Karpas-422 (cell line): ENCODE measurements at regions not wholly inside any gene's neighbourhood (a gene's known extent, or its start where the extent isn't known, plus 50 kb on each side); places are given as distances from the start of the nearest gene placed in this dataset.

ENCODE experiments used
- DNase-seq: peaks from one replicate; pipeline ENCODE4 v3.0.0-alpha.2; 2015
- H2AFZ ChIP-seq: fragments of 200-600 bp; sonication (generic); 2 replicates; pipeline ENCODE4 v1.6.1; 2014; ENCODE audit warnings: antibody characterized with exemption, low read length, mixed read lengths
- H3K27ac ChIP-seq: fragments of 200-600 bp; sonication (generic); 2 replicates; pipeline ENCODE4 v1.5.1; 2014; ENCODE audit warnings: mild to moderate bottlenecking, low read length, moderate library complexity
- H3K27me3 ChIP-seq: fragments of 200-600 bp; sonication (generic); 2 replicates; pipeline ENCODE4 v1.6.1; 2014; ENCODE audit warnings: low read length, mixed read lengths
- H3K36me3 ChIP-seq: fragments of 200-600 bp; sonication (generic); 2 replicates; pipeline ENCODE4 v1.6.1; 2014; ENCODE audit warnings: low read length, mixed read lengths; ENCODE audit not compliant: insufficient read depth
- H3K4me1 ChIP-seq: fragments of 200-600 bp; sonication (generic); 2 replicates; pipeline ENCODE4 v1.6.1; 2014; ENCODE audit warnings: mild to moderate bottlenecking, low read length, mixed read lengths
- H3K4me2 ChIP-seq: fragments of 200-600 bp; sonication (generic); 2 replicates; pipeline ENCODE4 v1.6.1; 2014; ENCODE audit warnings: low read length, low read depth, mild to moderate bottlenecking; ENCODE audit not compliant: poor library complexity, severe bottlenecking
- H3K4me3 ChIP-seq: fragments of 200-600 bp; sonication (generic); 2 replicates; pipeline ENCODE4 v1.5.1; 2014; ENCODE audit warnings: mild to moderate bottlenecking, antibody characterized with exemption, low read length, mixed read lengths
- H3K79me2 ChIP-seq: fragments of 200-600 bp; sonication (generic); 2 replicates; pipeline ENCODE4 v1.6.1; 2014; ENCODE audit warnings: mild to moderate bottlenecking, low read length, mixed read lengths
- H3K9ac ChIP-seq: fragments of 200-600 bp; sonication (generic); 2 replicates; pipeline ENCODE4 v1.6.0; 2014; ENCODE audit warnings: low read length
- H3K9me2 ChIP-seq: fragments of 200-600 bp; sonication (generic), shearing (Covaris generic); replicated peaks from 2 replicates; pipeline ENCODE4 v1.6.0; 2014; ENCODE audit warnings: mild to moderate bottlenecking, low read length, moderate library complexity; ENCODE audit not compliant: insufficient read depth
- H3K9me3 ChIP-seq: fragments of 300-700, 200-600 bp; sonication (generic); 2 replicates; pipeline ENCODE4 v1.6.1; 2014; ENCODE audit warnings: low read length, mixed read lengths
- H4K20me1 ChIP-seq: fragments of 200-600 bp; sonication (generic); 2 replicates; pipeline ENCODE4 v1.6.1; 2014; ENCODE audit warnings: mild to moderate bottlenecking, antibody characterized with exemption, low read length, low read depth; ENCODE audit not compliant: insufficient read depth

GRCh38 chr22:46079093-46079860 is 71.0 kb upstream of the PPARA start:
- H3K9me2 ChIP-seq, result no peaks in the 10 kb centered on the region
- H3K36me3 ChIP-seq, result peaks cover 6% of the 10 kb centered on the region; the same call in 1 of the 2 replicates
- H3K9me3 ChIP-seq, result no peaks in the 10 kb centered on the region
- no peak for DNase-seq
- no peak overlapping the region for H3K4me2 ChIP-seq
- peaks cover 97% of the 10 kb centered on the region for H3K79me2 ChIP-seq
- H3K27ac ChIP-seq, result no peak overlapping the region
- H2AFZ ChIP-seq, result no peak overlapping the region
- no peak overlapping the region for H3K4me3 ChIP-seq
- H3K9ac ChIP-seq, result no peak overlapping the region
- H3K27me3 ChIP-seq, result no peaks in the 10 kb centered on the region
- peaks cover 27% of the 10 kb centered on the region for H4K20me1 ChIP-seq
- peaks cover 7% of the 10 kb centered on the region for H3K4me1 ChIP-seq

- Histone ChIP-seq H4K20me1 (peaks cover 19% of the 10 kb centered on the region), H3K79me2 (peaks cover 96% of the 10 kb centered on the region), H3K9ac (no peak overlapping the region)
Measured at GRCh38 chr22:46079861-46080821, 70.2 kb upstream of the PPARA start.

GRCh38 chr22:46081036-46081830 is 69.1 kb upstream of the PPARA start:
- DNase-seq, result no peak
- peaks cover 91% of the 10 kb centered on the region for H3K79me2 ChIP-seq
- H3K9ac ChIP-seq, result no peak overlapping the region

More at GRCh38 chr22:46079861-46080821, 70.2 kb upstream of the PPARA start:
- no peak overlapping the region for H3K4me2 ChIP-seq
- H2AFZ ChIP-seq, result no peak overlapping the region
- H3K27ac ChIP-seq, result no peak overlapping the region
- H3K36me3 ChIP-seq, result peaks cover 6% of the 10 kb centered on the region; the same call in 1 of the 2 replicates
- no peaks in the 10 kb centered on the region for H3K4me1 ChIP-seq
- no peaks in the 10 kb centered on the region for H3K9me2 ChIP-seq
- no peaks in the 10 kb centered on the region for H3K27me3 ChIP-seq
- H3K9me3 ChIP-seq, result no peaks in the 10 kb centered on the region
- no peak overlapping the region for H3K4me3 ChIP-seq
- DNase-seq, result no peak

DNA sequence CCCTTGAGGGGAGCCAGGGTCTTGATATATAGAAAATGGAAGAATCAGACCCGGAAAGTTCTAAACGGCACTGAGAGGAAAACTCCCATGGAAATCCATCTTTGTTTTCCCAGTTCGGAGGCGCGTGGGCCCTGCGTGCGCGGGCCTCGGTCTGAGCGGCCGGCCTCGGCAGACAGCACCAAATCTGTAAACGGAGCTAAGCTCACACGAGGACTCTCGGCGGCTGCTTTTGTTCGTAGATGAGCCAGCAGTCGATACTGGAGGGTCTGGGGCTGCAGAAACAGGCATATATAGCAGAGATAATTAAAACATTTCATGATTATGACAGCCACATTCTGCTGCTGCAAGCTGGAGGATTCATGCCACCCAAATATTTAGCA is 68.5 kb upstream of the PPARA start:
- Histone ChIP-seq H3K9me2 (no peaks in the 10 kb centered on the region), H3K27me3 (no peaks in the 10 kb centered on the region), H4K20me1 (peaks cover 11% of the 10 kb centered on the region), H3K9me3 (no peaks in the 10 kb centered on the region), H3K4me1 (no peaks in the 10 kb centered on the region), H3K36me3 (no peaks in the 10 kb centered on the region), H3K27ac (no peak overlapping the region), H3K9ac (no peak overlapping the region), H3K4me2 (no peak overlapping the region), H2AFZ (no peak overlapping the region), H3K79me2 (peaks cover 89% of the 10 kb centered on the region), H3K4me3 (no peak overlapping the region)
- DNase-seq, result no peak

More at GRCh38 chr22:46081036-46081830, 69.1 kb upstream of the PPARA start:
- H3K9me2 ChIP-seq, result no peaks in the 10 kb centered on the region
- H3K27ac ChIP-seq, result no peak overlapping the region
- no peaks in the 10 kb centered on the region for H3K9me3 ChIP-seq
- H2AFZ ChIP-seq, result no peak overlapping the region
- H3K4me3 ChIP-seq, result no peak overlapping the region
- H4K20me1 ChIP-seq, result peaks cover 14% of the 10 kb centered on the region
- H3K4me2 ChIP-seq, result no peak overlapping the region
- H3K4me1 ChIP-seq, result no peaks in the 10 kb centered on the region
- 0 out of 2 replicates have a peak, but pooled peaks cover 3% of the 10 kb centered on the region for H3K36me3 ChIP-seq
- no peaks in the 10 kb centered on the region for H3K27me3 ChIP-seq

- Histone ChIP-seq H2AFZ (no peak overlapping the region), H3K36me3 (no peaks in the 10 kb centered on the region), H3K9me3 (no peaks in the 10 kb centered on the region), H3K27ac (no peak overlapping the region), H3K4me1 (no peaks in the 10 kb centered on the region), H3K4me2 (no peak overlapping the region), H3K4me3 (no peak overlapping the region), H4K20me1 (peaks cover 11% of the 10 kb centered on the region), H3K9ac (no peak overlapping the region), H3K27me3 (no peaks in the 10 kb centered on the region), H3K9me2 (no peaks in the 10 kb centered on the region), H3K79me2 (peaks cover 89% of the 10 kb centered on the region)
- no peak for DNase-seq
Measured at GRCh38 chr22:46082633-46083032, 67.7 kb upstream of the PPARA start.

DNA sequence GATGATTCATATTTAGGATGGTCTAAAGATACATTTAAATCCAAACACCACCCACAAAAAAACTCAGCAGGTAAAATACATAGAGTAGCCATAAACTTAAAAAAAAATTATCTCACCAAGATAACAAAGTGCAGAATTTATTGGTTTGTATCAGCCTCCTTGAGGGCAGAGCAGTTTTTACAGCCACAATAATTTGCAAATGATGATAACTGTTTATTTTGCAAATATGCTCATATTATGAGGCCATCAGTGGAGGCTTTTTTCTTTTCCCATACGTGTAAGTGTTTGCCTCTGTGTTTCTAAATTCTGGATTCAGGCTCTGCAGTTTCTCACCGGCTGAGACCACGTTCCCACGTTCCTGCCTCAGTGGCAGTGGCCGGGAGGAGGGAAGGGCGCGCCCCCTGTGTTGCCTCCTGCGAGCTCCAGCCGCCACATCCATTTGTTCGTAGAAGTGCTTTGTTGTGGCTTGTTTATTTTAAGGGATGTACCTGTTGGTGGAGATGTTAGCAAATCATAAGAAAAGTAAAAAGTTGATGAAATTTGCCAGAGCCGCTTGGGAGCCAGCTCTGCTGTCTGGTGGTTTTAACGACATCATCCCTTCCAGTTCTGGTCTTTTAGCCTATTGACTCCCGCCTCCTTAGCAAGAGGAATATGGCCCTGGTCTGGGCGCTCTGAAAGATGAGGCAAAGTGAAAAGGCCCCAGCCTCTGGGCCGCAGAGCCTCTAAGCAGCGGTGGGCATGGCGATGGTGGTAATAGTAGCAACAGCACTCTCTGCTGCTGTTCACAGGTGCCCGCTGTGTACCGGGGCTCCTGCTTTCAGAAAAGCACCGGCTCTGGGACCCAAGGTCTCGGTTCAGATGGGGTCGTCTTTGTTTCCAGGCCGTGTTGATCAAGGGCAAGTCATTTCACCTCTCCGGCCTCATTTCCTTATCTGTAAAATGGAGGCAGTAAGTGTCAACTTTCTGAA is 66.7 kb upstream of the PPARA start:
- no peak overlapping the region for H3K4me2 ChIP-seq

DNA sequence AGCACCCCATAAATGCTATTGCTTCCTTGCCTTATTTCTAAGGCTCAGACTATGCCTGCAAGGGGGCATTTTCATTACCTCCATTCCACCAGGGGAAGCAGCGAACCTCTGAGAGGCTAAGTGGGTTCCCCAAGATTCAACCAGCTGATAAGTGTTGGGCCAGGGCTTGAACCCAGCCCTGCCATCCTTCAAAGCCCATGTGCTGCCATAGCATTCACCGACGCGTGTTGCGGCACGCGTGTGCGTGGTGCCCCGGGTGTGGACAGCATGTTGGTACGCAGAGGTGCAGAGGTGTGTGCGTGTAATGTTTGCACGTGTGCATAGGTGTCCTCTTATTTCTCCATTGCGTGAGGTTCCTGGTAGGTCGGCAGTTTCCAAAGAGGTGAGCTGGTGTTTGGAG is 66.0 kb upstream of the PPARA start:
- H3K9ac ChIP-seq, result no peak overlapping the region
- H3K79me2 ChIP-seq, result peaks cover 75% of the 10 kb centered on the region
- H3K27ac ChIP-seq, result no peak overlapping the region
- no peak for DNase-seq
- no peaks in the 10 kb centered on the region for H3K27me3 ChIP-seq
- no peak overlapping the region for H3K4me3 ChIP-seq
- no peaks in the 10 kb centered on the region for H3K9me2 ChIP-seq
- H3K36me3 ChIP-seq, result no peaks in the 10 kb centered on the region
- H3K9me3 ChIP-seq, result no peaks in the 10 kb centered on the region
- H4K20me1 ChIP-seq, result peaks cover 10% of the 10 kb centered on the region
- no peak overlapping the region for H2AFZ ChIP-seq
- no peaks in the 10 kb centered on the region for H3K4me1 ChIP-seq
- no peak overlapping the region for H3K4me2 ChIP-seq

More for the DNA sequence above, 66.7 kb upstream of the PPARA start:
- Histone ChIP-seq H3K27me3 (no peaks in the 10 kb centered on the region), H3K79me2 (peaks cover 82% of the 10 kb centered on the region), H3K27ac (no peak overlapping the region), H3K9ac (no peak overlapping the region), H3K9me2 (no peaks in the 10 kb centered on the region), H2AFZ (no peak overlapping the region), H3K4me1 (no peaks in the 10 kb centered on the region), H3K36me3 (no peaks in the 10 kb centered on the region), H3K9me3 (no peaks in the 10 kb centered on the region), H4K20me1 (peaks cover 11% of the 10 kb centered on the region), H3K4me3 (no peak overlapping the region)
- DNase-seq, result no peak
